OCI-LY1 (cell line): ENCODE measurements at regions not wholly inside any gene's neighbourhood (a gene's known extent, or its start where the extent isn't known, plus 50 kb on each side); places are given as distances from the start of the nearest gene placed in this dataset.
"Not testable (repeated sequence)": the region's sequence is repeated elsewhere in the genome, so short reads cannot be mapped to it uniquely, and the experiment has no call there.

Experiments
- H2AFZ ChIP-seq: fragments of 200-600 bp; sonication (generic), shearing (Covaris generic); 2 replicates; pipeline ENCODE4 v1.6.0; 2014; ENCODE audit warnings: antibody characterized with exemption, mild to moderate bottlenecking, low read length
- H3F3A ChIP-seq: fragments of 200-600 bp; sonication (generic), shearing (Covaris generic); 2 replicates; pipeline ENCODE4 v1.6.0; 2014; ENCODE audit warnings: mild to moderate bottlenecking, antibody characterized with exemption, low read length, moderate library complexity; ENCODE audit not compliant: insufficient read depth
- H3K27ac ChIP-seq: fragments of 200-600 bp; sonication (generic); 2 replicates; pipeline ENCODE4 v1.5.1; 2014; ENCODE audit warnings: low read length, mixed run types, mild to moderate bottlenecking, low read depth; ENCODE audit not compliant: poor library complexity, severe bottlenecking
- H3K27me3 ChIP-seq: fragments of 200-600 bp; sonication (generic); 2 replicates; pipeline ENCODE4 v1.6.0; 2014; ENCODE audit warnings: antibody characterized with exemption, mild to moderate bottlenecking, low read length, moderate library complexity; ENCODE audit not compliant: insufficient read depth
- H3K36me3 ChIP-seq: fragments of 200-600 bp; sonication (generic); 2 replicates; pipeline ENCODE4 v1.6.1; 2014; ENCODE audit warnings: mild to moderate bottlenecking, antibody characterized with exemption, low read length, moderate library complexity, mixed read lengths; ENCODE audit not compliant: insufficient read depth
- H3K4me1 ChIP-seq: fragments of 200-600 bp; sonication (generic); 2 replicates; pipeline ENCODE4 v1.5.1; 2014; ENCODE audit warnings: mild to moderate bottlenecking, low read length, moderate library complexity; ENCODE audit not compliant: insufficient read depth, severe bottlenecking
- H3K4me2 ChIP-seq: fragments of 200-600 bp; sonication (generic), shearing (Covaris generic); 2 replicates; pipeline ENCODE4 v1.6.1; 2014; ENCODE audit warnings: low read length
- H3K4me3 ChIP-seq: fragments of 200-600 bp; sonication (generic); 2 replicates; pipeline ENCODE4 v1.5.1; 2014; ENCODE audit warnings: low read length, low read depth, mild to moderate bottlenecking, mixed read lengths; ENCODE audit not compliant: poor library complexity, severe bottlenecking
- H3K79me2 ChIP-seq: fragments of 200-600 bp; shearing (Covaris generic); 2 replicates; pipeline ENCODE4 v1.6.1; 2016; ENCODE audit warnings: mixed run types, low read length, mixed read lengths; ENCODE audit not compliant: insufficient read depth
- H3K9ac ChIP-seq: fragments of 200-600 bp; sonication (generic), shearing (Covaris generic); 2 replicates; pipeline ENCODE4 v1.6.1; 2014; ENCODE audit warnings: mild to moderate bottlenecking, low read length, mixed read lengths
- H3K9me2 ChIP-seq: fragments of 200-600 bp; sonication (generic), shearing (Covaris generic); 2 replicates; pipeline ENCODE4 v1.6.1; 2014; ENCODE audit warnings: low read depth, mild to moderate bottlenecking, low read length, mixed read lengths
- H3K9me3 ChIP-seq: fragments of 200-600 bp; shearing (Covaris generic); 2 replicates; pipeline ENCODE4 v1.6.1; 2014; ENCODE audit warnings: low read length, mixed read lengths
- H4K20me1 ChIP-seq: fragments of 200-600 bp; sonication (generic), shearing (Covaris generic); 2 replicates; pipeline ENCODE4 v1.6.0; 2016; ENCODE audit warnings: mild to moderate bottlenecking, low read length; ENCODE audit not compliant: insufficient read depth
- CTCF ChIP-seq: fragments of 200-600 bp; sonication (generic), shearing (Covaris generic); IDR thresholded peaks from 2 replicates; pipeline ENCODE4 v1.5.1; 2017; ENCODE audit warnings: mild to moderate bottlenecking, antibody characterized with exemption, low read length, moderate library complexity, mixed read lengths
- EZH2 ChIP-seq: fragments of 200-600 bp; sonication (generic), shearing (Covaris generic); IDR thresholded peaks from 2 replicates; pipeline ENCODE4 v1.8.0; 2017; ENCODE audit warnings: borderline replicate concordance, mixed run types, mild to moderate bottlenecking, antibody characterized with exemption, low read length, moderate library complexity, mixed read lengths

GRCh38 chr1:4489486-4489885, 164.9 kb upstream of the AJAP1 start:
- Histone ChIP-seq H4K20me1 (no peaks in the 10 kb centered on the region), H3K27ac (no peak overlapping the region), H3F3A (no peaks in the 10 kb centered on the region), H3K4me3 (no peak overlapping the region), H3K9ac (no peak overlapping the region), H3K27me3 (peaks cover 4% of the 10 kb centered on the region; the same call in 1 of the 2 replicates), H3K36me3 (no peaks in the 10 kb centered on the region; the same call in 1 of the 2 replicates), H3K9me3 (no peaks in the 10 kb centered on the region), H3K79me2 (no peaks in the 10 kb centered on the region), H2AFZ (no peak overlapping the region), H3K4me1 (peaks cover 6% of the 10 kb centered on the region), H3K9me2 (no peaks in the 10 kb centered on the region), H3K4me2 (no peak overlapping the region)
- TF ChIP-seq EZH2 (no peak), CTCF (no peak)

- not testable (repeated sequence) for H3K9me3 ChIP-seq, H3K27ac ChIP-seq, H3K4me2 ChIP-seq, H3K4me3 ChIP-seq, H3K4me1 ChIP-seq, H2AFZ ChIP-seq, H4K20me1 ChIP-seq, H3K9me2 ChIP-seq, H3K79me2 ChIP-seq, H3K36me3 ChIP-seq, H3F3A ChIP-seq, H3K9ac ChIP-seq, H3K27me3 ChIP-seq
These were observed 164.4 kb upstream of the AJAP1 start for GRCh38 chr1:4489992-4490391.

- TF ChIP-seq CTCF (no peak), EZH2 (no peak)
- Histone ChIP-seq H3K9ac (no peak overlapping the region), H3K4me1 (peaks cover 6% of the 10 kb centered on the region), H3K79me2 (no peaks in the 10 kb centered on the region), H3K9me2 (no peaks in the 10 kb centered on the region), H3K36me3 (no peaks in the 10 kb centered on the region; the same call in 1 of the 2 replicates), H3K9me3 (no peaks in the 10 kb centered on the region), H4K20me1 (no peaks in the 10 kb centered on the region), H3K27me3 (no peaks in the 10 kb centered on the region), H2AFZ (no peak overlapping the region), H3K27ac (no peak overlapping the region), H3K4me2 (no peak overlapping the region), H3F3A (no peaks in the 10 kb centered on the region), H3K4me3 (no peak overlapping the region)
These were observed 160.4 kb upstream of the AJAP1 start for GRCh38 chr1:4494027-4494426.

- Histone ChIP-seq H3K36me3 (no peaks in the 10 kb centered on the region; the same call in 1 of the 2 replicates), H3K9me2 (no peaks in the 10 kb centered on the region), H3K27me3 (no peaks in the 10 kb centered on the region), H3F3A (no peaks in the 10 kb centered on the region), H3K79me2 (no peaks in the 10 kb centered on the region), H3K9ac (no peak overlapping the region), H2AFZ (no peak overlapping the region), H3K4me1 (peaks cover 2% of the 10 kb centered on the region), H4K20me1 (no peaks in the 10 kb centered on the region), H3K4me3 (no peak overlapping the region), H3K27ac (no peak overlapping the region), H3K9me3 (no peaks in the 10 kb centered on the region), H3K4me2 (no peak overlapping the region)
- no peak for TF ChIP-seq CTCF
- no peak for TF ChIP-seq EZH2
These were observed 159.9 kb upstream of the AJAP1 start for GRCh38 chr1:4494558-4494957.
